Right atrium auricular region (tissue), 2 donors: ENCODE measurements at regions not wholly inside any gene's neighbourhood (a gene's known extent, or its start where the extent isn't known, plus 50 kb on each side); places are given as distances from the start of the nearest gene placed in this dataset.

Experiments used
- DNase-seq: peaks from one replicate; pipeline ENCODE4 v3.0.0-alpha.2; 2019; ENCODE audit warnings: low spot score
- H3K27ac ChIP-seq, 2 donors: fragments of 200-600 bp; sonication (generic); 1 replicate in 1 of 2; 2 replicates in 1 of 2; pipeline ENCODE4 v1.5.1; 2016 to 2019
- H3K27me3 ChIP-seq, 2 donors: fragments of 200-600 bp; sonication (generic); one replicate each; pipeline versions ENCODE4 v1.5.1 to v1.6.0; 2017 to 2019
- H3K36me3 ChIP-seq: fragments of 200-600 bp; sonication (generic); one replicate; pipeline ENCODE4 v1.5.1; 2016
- H3K4me1 ChIP-seq, 2 donors: fragments of 200-600 bp; sonication (generic); one replicate each; pipeline versions ENCODE4 v1.5.1 to v1.6.0; 2017 to 2019
- H3K4me3 ChIP-seq, 2 donors: fragments of 200-600 bp; sonication (generic); 1 replicate in 1 of 2; 2 replicates in 1 of 2; pipeline ENCODE4 v1.5.1; 2017 to 2019; ENCODE audit warnings: mild to moderate bottlenecking in 1 of 2, moderate library complexity in 1 of 2
- H3K9me3 ChIP-seq, 2 donors: fragments of 200-600 bp; sonication (generic); one replicate each; pipeline ENCODE4 v1.5.1; 2019
- CTCF ChIP-seq, 2 donors: fragments of 200-600 bp; sonication (generic); IDR thresholded peaks; one replicate each; pipeline ENCODE4 v1.5.1; 2019; ENCODE audit warnings: antibody characterized with exemption in 2 of 2

- H3K27me3 ChIP-seq, result no peaks in the 10 kb centered on the region
- no peak overlapping the region for H3K27ac ChIP-seq
- no peaks in the 10 kb centered on the region for H3K36me3 ChIP-seq
- H3K4me1 ChIP-seq, result no peaks in the 10 kb centered on the region
- H3K9me3 ChIP-seq, result no peaks in the 10 kb centered on the region
- no peak for DNase-seq
- no peak for TF ChIP-seq CTCF (IDR thresholded peaks at IDR 0.05)
- H3K4me3 ChIP-seq, result no peak overlapping the region
Observed at GRCh38 chr2:35831385-35831784, 524.2 kb upstream of the CRIM1 start.

- H3K27me3 ChIP-seq, result no peaks in the 10 kb centered on the region
- no peak for DNase-seq
- H3K4me1 ChIP-seq, result no peaks in the 10 kb centered on the region
- TF ChIP-seq CTCF (IDR thresholded peaks at IDR 0.05), result no peak
- no peaks in the 10 kb centered on the region for H3K9me3 ChIP-seq
- no peaks in the 10 kb centered on the region for H3K36me3 ChIP-seq
- no peak overlapping the region for H3K27ac ChIP-seq
- H3K4me3 ChIP-seq, result no peak overlapping the region
Observed at GRCh38 chr2:35830833-35831232, 524.7 kb upstream of the CRIM1 start.

GRCh38 chr2:35827086-35827485 lies 528.5 kb upstream of the CRIM1 start:
- Histone ChIP-seq H3K9me3 (no peaks in the 10 kb centered on the region), H3K27me3 (no peaks in the 10 kb centered on the region)

GRCh38 chr2:35822716-35823115 lies 532.9 kb upstream of the CRIM1 start:
- no peak for DNase-seq
- no peak overlapping the region for H3K27ac ChIP-seq
- no peaks in the 10 kb centered on the region for H3K27me3 ChIP-seq
- H3K36me3 ChIP-seq, result no peaks in the 10 kb centered on the region
- no peaks in the 10 kb centered on the region for H3K9me3 ChIP-seq
- no peak for TF ChIP-seq CTCF (IDR thresholded peaks at IDR 0.05)
- no peak overlapping the region for H3K4me3 ChIP-seq
- no peaks in the 10 kb centered on the region for H3K4me1 ChIP-seq

More at GRCh38 chr2:35827086-35827485, 528.5 kb upstream of the CRIM1 start:
- Histone ChIP-seq H3K4me3 (no peak overlapping the region), H3K4me1 (no peaks in the 10 kb centered on the region), H3K36me3 (no peaks in the 10 kb centered on the region), H3K27ac (no peak overlapping the region)
- no peak for DNase-seq
- no peak for TF ChIP-seq CTCF (IDR thresholded peaks at IDR 0.05)

- Histone ChIP-seq H3K27me3 (no peaks in the 10 kb centered on the region), H3K36me3 (no peaks in the 10 kb centered on the region), H3K27ac (no peak overlapping the region), H3K4me1 (no peaks in the 10 kb centered on the region), H3K4me3 (no peak overlapping the region), H3K9me3 (no peaks in the 10 kb centered on the region)
- TF ChIP-seq CTCF (IDR thresholded peaks at IDR 0.05), result no peak
- no peak for DNase-seq
Observed at GRCh38 chr2:35821675-35822074, 533.9 kb upstream of the CRIM1 start.

GRCh38 chr2:35820391-35820790 lies 535.2 kb upstream of the CRIM1 start:
- Histone ChIP-seq H3K36me3 (no peaks in the 10 kb centered on the region), H3K4me1 (no peaks in the 10 kb centered on the region), H3K4me3 (no peak overlapping the region), H3K27ac (no peak overlapping the region), H3K27me3 (no peaks in the 10 kb centered on the region), H3K9me3 (no peaks in the 10 kb centered on the region)
- no peak for TF ChIP-seq CTCF (IDR thresholded peaks at IDR 0.05)
- DNase-seq, result no peak
